Coronary artery (tissue), 2 donors: ENCODE measurements at regions not wholly inside any gene's neighbourhood (a gene's known extent, or its start where the extent isn't known, plus 50 kb on each side); places are given as distances from the start of the nearest gene placed in this dataset.

ENCODE experiments used
- DNase-seq: peaks from one replicate; pipeline ENCODE4 v3.0.0-alpha.2; 2017; ENCODE audit warnings: low spot score
- H3K27ac ChIP-seq, 2 donors: fragments of 200-600 bp; sonication (generic); one replicate each; pipeline ENCODE4 v1.5.1; 2016 to 2019
- H3K4me3 ChIP-seq: fragments of 200-600 bp; sonication (generic); 2 replicates; pipeline ENCODE4 v1.5.1; 2016; ENCODE audit warnings: mild to moderate bottlenecking, moderate library complexity
- CTCF ChIP-seq: fragments of 200-600 bp; sonication (generic); IDR thresholded peaks from one replicate; pipeline ENCODE4 v1.5.1; 2019; ENCODE audit warnings: antibody characterized with exemption

- no peak overlapping the region for H3K4me3 ChIP-seq
- H3K27ac ChIP-seq, result no peak overlapping the region
- no peak for DNase-seq
- TF ChIP-seq CTCF, result no peak
These were observed 207.2 kb upstream of the SRRM4 start for GRCh38 chr12:118773956-118774723.

- Histone ChIP-seq H3K4me3 (no peak overlapping the region), H3K27ac (no peak overlapping the region)
- TF ChIP-seq CTCF, result no peak
- DNase-seq, result no peak
These were observed 203.8 kb upstream of the SRRM4 start for GRCh38 chr12:118777504-118777903.

GRCh38 chr12:118778077-118778476 is 203.3 kb upstream of the SRRM4 start:
- DNase-seq, result no peak
- no peak overlapping the region for H3K27ac ChIP-seq
- TF ChIP-seq CTCF, result no peak
- no peak overlapping the region for H3K4me3 ChIP-seq

- TF ChIP-seq CTCF, result no peak
- Histone ChIP-seq H3K27ac (no peak overlapping the region), H3K4me3 (no peak overlapping the region)
- DNase-seq, result no peak
These were observed 200.4 kb upstream of the SRRM4 start for GRCh38 chr12:118780939-118781338.

- no peak for DNase-seq
- H3K27ac ChIP-seq, result no peak overlapping the region
- no peak overlapping the region for H3K4me3 ChIP-seq
- TF ChIP-seq CTCF, result no peak
These were observed 199.6 kb upstream of the SRRM4 start for GRCh38 chr12:118781692-118782091.

- Histone ChIP-seq H3K27ac (no peak overlapping the region), H3K4me3 (no peak overlapping the region)
- DNase-seq, result no peak
- TF ChIP-seq CTCF, result no peak
These were observed 197.6 kb upstream of the SRRM4 start for GRCh38 chr12:118783703-118784102.

GRCh38 chr12:118790578-118790977 is 190.8 kb upstream of the SRRM4 start:
- TF ChIP-seq CTCF, result no peak
- Histone ChIP-seq H3K4me3 (no peak overlapping the region), H3K27ac (no peak overlapping the region)
- DNase-seq, result no peak
